ENCODE measurements at regions not wholly inside any gene's neighbourhood (a gene's known extent, or its start where the extent isn't known, plus 50 kb on each side); places are given as distances from the start of the nearest gene placed in this dataset.

GRCh38 chr2:224135881-224136280, 96.8 kb upstream of the SERPINE2 start:
- Histone ChIP-seq H2BK15ac (ENCODE audit: low read length) (no peak overlapping the region), H3K9me3 (ENCODE audit: insufficient read depth in 2 of 2, low read depth in 1 of 2, low read length in 1 of 2) (no peaks in the 10 kb centered on the region), H2BK5ac (ENCODE audit: low read depth, low read length) (no peak overlapping the region), H2BK120ac (replicated peaks; ENCODE audit: low read depth, low read length) (no peak overlapping the region), H3K4me1 (replicated peaks in 1 of 4; ENCODE audit: control insufficient read depth in 3 of 4, insufficient read depth in 4 of 4, low read length in 3 of 4) (peaks cover 0 to 5% (median 0%) of the 10 kb centered on the region in 4 experiments; a peak in 1 of 7 replicates), H3K23ac (ENCODE audit: insufficient read length) (no peak overlapping the region), H4K5ac (ENCODE audit: insufficient read length, low read depth, low read length) (no peak overlapping the region), H3K79me2 (ENCODE audit: control insufficient read depth in 1 of 2, insufficient read depth in 2 of 2, low read length in 2 of 2) (no peaks in the 10 kb centered on the region), H3K23me2 (ENCODE audit: low read depth, low read length) (no peaks in the 10 kb centered on the region), H3K4me3 (ENCODE audit: extremely low read depth in 1 of 4, insufficient read depth in 2 of 4, low read depth in 3 of 4, low read length in 4 of 4) (no peak overlapping the region), H3K4me2 (ENCODE audit: insufficient read depth in 1 of 2, low read depth in 2 of 2, low read length in 2 of 2) (no peak overlapping the region), H3K56ac (replicated peaks; ENCODE audit: insufficient read length, low read depth, low read length) (no peak overlapping the region), H3K4ac (replicated peaks; ENCODE audit: insufficient read length, low read depth, low read length) (no peak overlapping the region), H3K27me3 (replicated peaks in 1 of 4; ENCODE audit: control insufficient read depth in 3 of 4, extremely low read depth in 1 of 4, insufficient read depth in 3 of 4, low read length in 3 of 4) (no peaks in the 10 kb centered on the region), H2AFZ (ENCODE audit: low read length) (no peak overlapping the region), H2BK20ac (ENCODE audit: low read length) (no peak overlapping the region), H3K36me3 (ENCODE audit: control insufficient read depth in 2 of 4, insufficient read depth in 4 of 4, low read length in 3 of 4) (no peaks in the 10 kb centered on the region), H3K18ac (ENCODE audit: extremely low read depth, low read length) (no peak overlapping the region), H2BK12ac (ENCODE audit: low read depth, low read length) (no peak overlapping the region), H3K27ac (ENCODE audit: low read depth, low read length) (no peak overlapping the region), H3K79me1 (ENCODE audit: low read depth, low read length) (no peaks in the 10 kb centered on the region), H4K20me1 (replicated peaks in 1 of 2; ENCODE audit: control insufficient read depth in 1 of 2, insufficient read depth in 2 of 2, low read length in 2 of 2) (no peaks in the 10 kb centered on the region), H3K9ac (replicated peaks in 1 of 4; ENCODE audit: extremely low read depth in 1 of 4, low read depth in 3 of 4, low read length in 3 of 4) (no peak overlapping the region), H4K91ac (replicated peaks; ENCODE audit: insufficient read length, low read length) (no peak overlapping the region), H3K14ac (ENCODE audit: insufficient read length) (no peak overlapping the region), H4K8ac (ENCODE audit: extremely low read depth, insufficient read depth, low read length) (no peak overlapping the region), H2AK5ac (ENCODE audit: low read depth, low read length) (no peak overlapping the region)
- TF ChIP-seq KDM5A (IDR thresholded peaks at IDR 0.05; ENCODE audit: low read length): no peak
- TF ChIP-seq RNF2 (IDR thresholded peaks at IDR 0.05; ENCODE audit: borderline replicate concordance, low read depth, low read length, missing control alignments, poor library complexity, severe bottlenecking): no peak
- no peak for TF ChIP-seq CTBP2 (IDR thresholded peaks at IDR 0.05; ENCODE audit: borderline replicate concordance, insufficient read depth, insufficient read length, low read length)
- no peak for TF ChIP-seq USF2 (IDR thresholded peaks at IDR 0.05; ENCODE audit: low read length)
- TF ChIP-seq CEBPB (IDR thresholded peaks at IDR 0.05; ENCODE audit: low read depth, low read length): no peak
- no peak for TF ChIP-seq RAD21 (IDR thresholded peaks at IDR 0.05 in 1 of 2, conservative IDR thresholded peaks at IDR 0.05 in 1 of 2; ENCODE audit: low read depth in 2 of 2, low read length in 2 of 2)
- ChIA-PET POLR2A (ENCODE audit: partially characterized antibody) (no interaction called here), CTCF (ENCODE audit: partially characterized antibody) (no interaction called here)
- WGBS, 2 experiments (ENCODE audit: extremely low coverage in 1 of 2, insufficient coverage in 1 of 2, insufficient read length in 1 of 2, insufficient replicate concordance in 2 of 2, low coverage in 1 of 2, low lambda C conversion rate in 2 of 2, missing lambda C conversion rate in 1 of 2): 91% methylated on average over 5 of the region's 5 CpGs; no CpG with 5 or more reads in 1 of the 2 experiments
- DNase-seq (ENCODE audit: low read depth in 1 of 2, low spot score in 2 of 2) (no peak), FAIRE-seq (no peak)
